Inflammatory macrophage treated with lipopolysaccharide for 4 hours (primary cell): ENCODE measurements at regions not wholly inside any gene's neighbourhood (a gene's known extent, or its start where the extent isn't known, plus 50 kb on each side); places are given as distances from the start of the nearest gene placed in this dataset.

Experiments used
- DNase-seq: peaks from one replicate; pipeline ENCODE4 v3.0.0-alpha.2; 2020

- DNase-seq: no peak
Measured at GRCh38 chr16:61596655-61597054, 439.6 kb downstream of the CDH8 start.

- no peak for DNase-seq
Measured at GRCh38 chr16:61595605-61596004, 440.6 kb downstream of the CDH8 start.

- DNase-seq: no peak
Measured at GRCh38 chr16:61590577-61590976, 445.7 kb downstream of the CDH8 start.

- no peak for DNase-seq
Measured at GRCh38 chr16:61587526-61587925, 448.7 kb downstream of the CDH8 start.

GRCh38 chr16:61581417-61582046, 454.7 kb downstream of the CDH8 start:
- no peak for DNase-seq

GRCh38 chr16:61580579-61580978, 455.7 kb downstream of the CDH8 start:
- DNase-seq: no peak

- no peak for DNase-seq
Measured at GRCh38 chr16:61579195-61579594, 457.0 kb downstream of the CDH8 start.

GRCh38 chr16:61576476-61576875, 459.8 kb downstream of the CDH8 start:
- no peak for DNase-seq

GRCh38 chr16:61575617-61576016, 460.6 kb downstream of the CDH8 start:
- no peak for DNase-seq

- no peak for DNase-seq
Measured at GRCh38 chr16:61569028-61569427, 467.2 kb downstream of the CDH8 start.

- no peak for DNase-seq
Measured at GRCh38 chr16:61564716-61565115, 471.5 kb downstream of the CDH8 start.

- no peak for DNase-seq
Measured at GRCh38 chr16:61555718-61556441, 480.4 kb downstream of the CDH8 start.

GRCh38 chr16:61549327-61549726, 486.9 kb downstream of the CDH8 start:
- no peak for DNase-seq

GRCh38 chr16:61547626-61548025, 488.6 kb downstream of the CDH8 start:
- DNase-seq: no peak

GRCh38 chr16:61544165-61544564, 492.1 kb downstream of the CDH8 start:
- DNase-seq: no peak

- no peak for DNase-seq
Measured at GRCh38 chr16:61540216-61540615, 496.0 kb downstream of the CDH8 start.

- no peak for DNase-seq
Measured at GRCh38 chr16:61530697-61531096, 505.5 kb downstream of the CDH8 start.

- no peak for DNase-seq
Measured at GRCh38 chr16:61500851-61501250, 535.4 kb downstream of the CDH8 start.

GRCh38 chr16:61480250-61480649, 556.0 kb downstream of the CDH8 start:
- no peak for DNase-seq

GRCh38 chr16:61471737-61472136, 564.5 kb downstream of the CDH8 start:
- no peak for DNase-seq

GRCh38 chr16:61471023-61471422, 565.2 kb downstream of the CDH8 start:
- DNase-seq: no peak

GRCh38 chr16:61465285-61465684, 571.0 kb downstream of the CDH8 start:
- DNase-seq: no peak

- no peak for DNase-seq
Measured at GRCh38 chr16:61460020-61460419, 576.2 kb downstream of the CDH8 start.

- DNase-seq: no peak
Measured at GRCh38 chr16:61435346-61435745, 600.9 kb downstream of the CDH8 start.

- DNase-seq: no peak
Measured at GRCh38 chr16:61432421-61432820, 603.8 kb downstream of the CDH8 start.
